ENCODE measurements at regions not wholly inside any gene's neighbourhood (a gene's known extent, or its start where the extent isn't known, plus 50 kb on each side); places are given as distances from the start of the nearest gene placed in this dataset.

DNA sequence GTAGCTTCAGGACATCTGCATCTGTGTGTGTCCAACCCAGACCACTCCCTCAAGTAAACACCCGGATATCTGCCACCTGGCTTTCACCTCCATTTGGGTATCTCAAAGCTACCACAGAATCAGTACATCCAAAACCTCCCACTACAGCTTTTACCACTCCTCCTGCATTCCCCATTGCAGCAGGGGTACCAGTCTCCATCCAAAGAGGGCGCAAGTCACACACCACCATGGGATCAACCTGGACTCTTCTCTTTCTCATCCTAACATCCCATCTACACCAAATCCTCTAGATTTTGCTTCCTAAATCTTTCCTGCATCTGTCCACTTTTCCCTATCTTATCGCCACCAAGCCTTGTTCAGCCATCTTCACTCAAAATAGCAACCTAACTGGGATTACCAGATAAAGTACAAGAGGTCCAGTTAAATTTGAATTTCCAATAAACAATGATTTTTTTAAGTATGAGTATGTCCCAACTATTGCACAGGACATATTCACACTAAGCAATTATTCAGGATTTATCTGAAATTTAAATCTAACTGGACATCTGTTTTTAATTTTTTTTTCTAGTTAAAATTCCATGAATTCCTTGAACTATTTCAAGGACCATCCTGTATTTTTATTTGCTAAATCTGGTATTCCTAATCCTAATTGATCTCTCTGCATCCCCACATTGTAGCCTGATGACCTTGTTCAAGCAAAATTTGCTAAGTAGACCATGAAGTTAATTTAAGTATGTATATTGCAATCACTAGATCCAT, 164.3 kb upstream of the MLN start:
- no peak for DNase-seq

DNA sequence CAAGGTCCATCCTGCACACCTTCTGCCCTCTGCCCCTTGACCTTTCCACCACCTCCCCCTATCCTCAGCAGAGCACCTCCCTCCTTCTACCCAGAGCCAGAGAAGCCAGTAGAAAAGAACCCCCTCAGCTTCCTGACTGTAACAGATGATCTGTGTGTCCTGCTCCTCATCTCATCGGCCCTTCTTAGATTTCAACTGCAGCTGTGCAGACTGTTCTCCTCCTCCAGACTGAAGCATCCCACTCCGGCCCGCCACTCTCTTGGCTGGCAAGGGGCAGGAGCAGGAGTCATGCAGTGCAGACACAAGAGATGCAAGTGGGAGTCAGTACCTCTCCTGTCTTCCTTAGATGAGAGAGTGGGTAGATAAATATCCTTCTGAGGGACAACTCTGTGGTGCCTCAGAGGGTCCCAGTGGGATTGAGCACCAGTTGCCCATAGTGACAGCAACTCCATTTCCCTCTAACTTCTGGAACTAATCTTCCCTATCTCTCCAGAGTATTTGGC, 163.5 kb upstream of the MLN start:
- DNase-seq: no peak

GRCh38 chr6:33966536-33966935, 162.7 kb upstream of the MLN start:
- no peak for DNase-seq

- no peak for DNase-seq
These were observed 162.0 kb upstream of the MLN start for GRCh38 chr6:33965766-33966165.

DNA sequence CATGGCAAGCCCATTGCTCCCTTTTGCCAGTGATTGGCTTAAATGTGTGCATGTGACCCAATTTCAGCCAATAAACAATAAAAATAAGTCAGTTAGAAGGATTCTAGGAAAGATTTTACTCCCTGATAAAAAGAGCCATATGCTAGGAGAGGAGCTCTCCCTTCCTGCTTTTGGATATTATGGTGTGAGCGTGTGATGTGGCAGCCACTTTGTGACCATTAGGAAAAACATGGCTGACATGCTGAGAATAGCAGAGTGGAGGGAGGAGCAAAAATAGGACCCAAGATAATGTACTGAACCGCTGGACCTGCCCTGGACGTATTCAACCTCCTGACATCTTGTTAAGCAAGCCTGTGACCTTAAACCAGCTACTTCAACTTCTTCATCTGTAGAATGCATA, 160.6 kb upstream of the MLN start:
- DNase-seq: no peak

GRCh38 chr6:33963136-33963750, 159.4 kb upstream of the MLN start:
- DNase-seq: no peak

DNA sequence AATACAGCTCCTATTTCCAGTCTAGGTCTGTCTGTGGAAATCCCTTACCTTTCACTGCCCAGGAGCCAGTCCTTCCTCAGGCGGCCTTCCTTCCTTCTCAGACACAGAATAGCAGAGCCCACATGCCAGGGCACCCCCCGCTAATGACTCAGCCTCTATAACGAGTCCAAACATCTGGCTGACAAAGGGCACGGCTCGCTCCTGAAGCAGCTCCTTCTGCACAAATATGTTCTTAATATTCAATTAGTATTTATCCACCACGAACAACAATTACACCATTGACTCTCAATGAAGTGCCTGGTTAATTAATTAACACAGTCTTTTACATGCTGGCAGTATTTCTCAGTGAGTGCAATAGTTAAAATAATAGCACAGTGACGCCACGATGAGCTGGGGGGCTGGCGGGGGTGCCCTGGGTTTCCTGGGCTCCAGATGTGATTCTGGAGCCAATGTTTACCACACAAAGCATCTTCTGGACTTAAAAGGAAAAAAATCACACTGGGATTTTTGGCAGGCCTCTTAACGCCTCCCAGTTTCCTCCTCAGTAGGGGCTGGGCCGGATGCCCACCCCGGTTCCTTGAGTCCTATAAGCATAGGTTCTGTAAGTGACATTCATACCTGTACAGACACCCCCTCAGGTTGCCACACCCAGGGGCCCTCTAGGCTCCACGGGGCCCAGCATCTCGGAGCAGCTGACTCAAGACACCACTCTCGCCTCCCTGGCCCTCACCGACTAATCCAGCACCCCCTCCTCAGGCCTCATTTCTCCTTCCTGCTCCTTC, 158.6 kb upstream of the MLN start:
- DNase-seq: no peak

DNA sequence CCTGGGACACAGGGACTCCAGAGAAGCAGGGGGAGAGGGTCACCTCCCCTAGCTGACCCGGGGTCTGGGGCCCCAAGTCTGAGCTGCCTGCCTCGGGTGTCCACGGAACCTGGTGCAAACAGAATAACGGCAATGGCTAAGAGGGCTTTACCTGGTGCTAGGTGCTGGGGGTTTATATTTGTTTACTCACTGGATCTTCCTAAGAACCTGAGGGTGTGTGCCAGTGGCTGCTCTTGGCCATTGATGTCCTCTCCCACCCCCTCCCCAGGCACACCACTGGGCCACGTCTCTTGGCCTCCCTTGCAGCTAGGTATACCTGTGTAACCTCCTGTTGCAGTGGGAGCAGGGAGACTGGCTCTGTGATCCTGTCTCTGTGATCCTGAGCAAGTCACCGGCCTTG, 157.9 kb upstream of the MLN start:
- no peak for DNase-seq

DNA sequence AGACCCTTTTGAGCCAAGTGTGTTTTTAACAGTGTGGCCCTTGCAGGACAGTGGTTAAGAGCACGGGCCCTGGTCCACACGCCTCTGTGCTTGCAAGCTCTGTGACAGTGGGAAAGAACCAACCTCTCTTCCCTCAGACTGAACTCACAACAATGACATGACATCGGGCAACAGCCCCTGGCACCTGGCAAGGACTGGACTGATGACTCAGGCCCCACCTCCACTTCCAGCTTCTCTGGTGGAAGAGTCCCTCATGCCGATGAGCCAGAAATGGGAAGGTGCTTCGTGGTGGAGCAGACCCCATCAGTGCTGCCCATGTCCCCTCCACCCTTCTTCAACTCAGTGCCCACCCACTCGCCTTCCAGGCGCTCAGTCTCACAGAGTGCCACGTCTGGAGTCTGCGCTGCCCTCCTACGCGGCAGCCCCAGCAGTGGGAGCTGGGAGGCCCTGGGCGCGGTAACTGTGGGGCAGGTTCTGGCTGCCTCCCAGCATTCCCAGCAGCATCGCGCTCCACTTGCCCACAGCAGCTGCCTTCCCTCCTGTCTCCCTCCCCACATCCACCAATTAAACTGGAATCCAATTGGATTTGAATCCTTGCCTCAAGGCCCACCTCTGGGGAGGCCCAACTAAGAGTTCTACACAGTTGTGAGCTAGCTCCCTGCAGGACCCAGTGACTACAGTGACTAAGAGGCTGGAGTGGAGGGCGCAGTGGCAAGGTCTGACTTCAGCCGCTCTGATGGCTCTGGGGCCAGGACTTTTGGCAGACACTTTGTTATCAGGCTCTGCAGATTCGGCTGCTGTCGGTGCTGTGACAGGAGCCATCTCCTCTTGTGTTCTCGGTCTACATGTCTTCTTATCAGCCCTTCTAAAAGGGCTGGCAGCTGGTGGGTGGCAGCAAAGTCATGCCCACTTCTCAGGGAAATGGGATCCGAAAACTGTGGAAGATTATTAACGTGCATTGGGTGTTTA, 156.8 kb upstream of the MLN start:
- no peak for DNase-seq

DNA sequence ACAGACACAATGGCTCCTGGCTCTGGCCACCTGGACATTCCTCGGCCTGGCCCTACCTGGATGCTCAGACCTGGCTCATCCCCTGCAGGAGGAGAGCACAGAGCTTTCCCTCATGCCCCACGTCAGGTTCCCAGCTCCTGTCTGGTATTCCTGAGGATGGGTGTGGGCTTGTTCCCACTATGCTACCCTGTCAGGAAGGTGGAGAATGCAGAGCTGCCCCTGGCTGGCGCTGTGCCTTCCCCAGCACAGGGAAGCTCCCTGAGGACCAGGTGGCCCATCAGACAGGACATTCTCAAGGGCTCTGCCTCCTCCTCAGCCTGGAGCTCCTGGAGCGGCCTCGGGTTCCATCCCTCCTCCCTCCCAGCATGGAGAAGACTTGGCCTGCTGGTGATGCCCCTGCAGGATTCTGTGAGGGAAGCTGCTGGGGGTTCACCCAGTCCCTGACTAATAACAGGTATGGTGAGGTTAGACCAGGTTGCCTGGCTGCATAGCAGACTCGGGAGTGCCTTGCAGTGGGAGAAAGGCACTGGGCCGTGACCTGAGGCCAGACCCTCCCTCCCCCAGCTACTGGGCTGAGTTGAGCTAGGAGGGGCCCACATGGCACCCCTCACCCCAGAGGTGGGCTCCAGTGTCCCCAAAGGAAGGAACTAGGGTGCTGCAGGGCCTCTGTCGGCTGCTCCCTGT, 156.0 kb upstream of the MLN start:
- no peak for DNase-seq

GRCh38 chr6:33959329-33959651, 155.5 kb upstream of the MLN start:
- no peak for DNase-seq

DNA sequence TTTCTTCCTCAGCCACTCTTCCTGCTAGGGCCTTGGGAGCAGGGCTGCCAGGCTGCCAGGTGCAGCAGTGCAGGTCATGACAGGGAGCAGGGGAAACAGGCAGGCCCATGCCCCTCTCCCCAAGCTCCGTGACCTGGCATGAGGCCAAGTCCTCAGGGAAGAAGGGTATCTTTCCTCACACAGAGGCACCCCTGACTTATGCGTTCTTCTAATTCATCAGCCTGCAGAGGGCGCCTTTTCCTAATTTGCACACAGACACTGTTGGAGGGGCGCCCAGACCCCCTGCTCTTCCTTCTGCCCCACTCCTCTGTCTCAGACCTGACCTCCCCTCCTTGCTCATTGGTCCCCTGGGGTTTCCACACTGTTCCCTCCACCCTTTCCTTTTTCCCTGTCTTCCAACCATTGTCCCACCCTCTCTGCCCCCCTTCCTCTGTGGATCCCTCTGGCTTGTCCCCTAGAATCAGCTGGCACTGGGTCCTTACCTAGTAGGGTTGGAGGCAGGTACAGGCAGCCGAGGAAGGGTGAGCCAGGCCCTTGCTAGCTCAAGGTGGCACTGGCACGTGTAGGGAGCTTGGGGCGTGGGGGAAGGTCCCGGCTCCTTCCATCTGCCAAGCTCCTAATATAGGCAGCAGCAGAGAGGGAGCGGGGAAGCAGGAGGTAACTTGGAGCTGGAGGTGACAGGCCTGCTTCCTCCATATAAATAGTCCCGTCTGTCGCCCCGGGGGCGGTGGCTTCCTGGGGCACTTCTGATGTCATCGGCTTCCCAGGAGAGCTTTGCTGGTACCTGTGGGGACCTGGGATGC, 154.9 kb upstream of the MLN start:
- DNase-seq: no peak

GRCh38 chr6:33957892-33958525, 154.2 kb upstream of the MLN start:
- no peak for DNase-seq

DNA sequence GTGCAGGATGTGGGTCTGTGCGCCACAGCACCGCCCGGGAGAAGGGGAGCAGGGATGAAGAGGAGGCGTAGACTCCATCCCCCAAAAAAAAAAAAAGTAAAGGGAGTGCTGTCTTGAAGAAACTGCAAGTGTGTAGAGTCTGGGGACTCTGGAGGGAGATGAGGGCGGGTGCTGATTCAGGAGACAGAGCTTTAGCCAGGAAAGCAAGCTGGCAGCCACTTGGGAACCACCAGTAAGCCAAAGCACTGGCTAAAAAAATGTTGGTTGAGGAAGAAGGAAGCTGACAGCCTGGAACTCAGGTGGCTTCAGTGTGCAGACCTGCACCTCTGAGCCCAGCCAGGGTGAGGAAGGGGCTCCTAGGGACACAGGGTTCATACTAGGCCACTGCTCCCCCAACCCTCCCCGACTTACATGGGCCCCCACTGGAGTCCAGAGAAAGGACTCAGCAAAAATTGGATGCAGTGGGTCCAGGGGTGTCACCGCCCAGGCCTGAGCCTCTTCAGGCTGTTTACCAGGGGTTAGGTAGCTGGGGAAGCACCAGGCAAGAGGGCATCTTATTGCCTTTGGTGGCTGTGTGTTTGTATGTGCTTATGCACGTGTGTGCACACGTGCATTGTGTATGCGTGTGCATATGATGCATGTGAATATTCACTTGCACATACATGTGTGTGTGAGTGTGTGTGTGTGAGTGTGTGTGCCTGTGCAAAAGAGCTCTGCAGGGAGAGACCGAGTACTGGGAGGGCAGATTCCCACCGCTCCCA, 153.5 kb upstream of the MLN start:
- no peak for DNase-seq

GRCh38 chr6:33956206-33956605, 152.4 kb upstream of the MLN start:
- no peak for DNase-seq

GRCh38 chr6:33955566-33955965, 151.8 kb upstream of the MLN start:
- no peak for DNase-seq

DNA sequence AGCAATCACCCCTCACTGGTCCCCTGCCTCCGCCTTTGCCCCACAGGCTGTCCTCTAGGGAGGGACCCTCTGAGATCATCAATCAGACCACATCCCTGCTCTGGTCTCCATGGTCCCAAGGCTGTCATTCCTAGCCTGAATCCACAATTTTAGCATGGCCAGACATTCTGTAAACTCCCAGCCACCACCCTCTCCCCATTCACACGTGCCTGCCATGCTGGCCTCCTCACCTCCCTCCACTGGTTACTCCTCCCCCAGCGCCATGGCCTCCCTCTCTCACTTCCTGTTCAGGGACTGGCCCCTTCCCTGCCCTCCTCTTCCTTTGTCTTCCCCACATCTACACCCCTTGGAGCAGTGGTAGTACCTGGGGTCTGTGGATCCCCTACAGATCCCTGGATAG, 150.7 kb upstream of the MLN start:
- no peak for DNase-seq

DNA sequence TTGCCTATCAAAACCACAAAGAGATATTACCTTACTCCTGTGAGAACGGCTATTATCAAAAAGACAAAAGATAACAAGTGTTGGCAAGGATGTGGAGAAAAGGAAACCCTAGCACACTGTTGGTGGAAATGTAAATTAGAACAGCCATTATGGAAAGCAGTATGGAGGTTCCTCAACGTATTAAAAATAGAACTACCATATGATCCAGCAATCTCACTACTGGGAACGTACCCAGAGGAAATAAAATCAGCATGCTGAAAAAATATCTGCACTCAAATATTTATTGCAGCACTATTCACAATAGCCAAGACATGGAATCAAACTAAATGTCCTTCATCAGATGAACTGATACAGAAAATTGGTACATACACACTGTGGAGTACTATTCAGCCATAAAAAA, 149.4 kb upstream of the MLN start:
- DNase-seq: no peak

DNA sequence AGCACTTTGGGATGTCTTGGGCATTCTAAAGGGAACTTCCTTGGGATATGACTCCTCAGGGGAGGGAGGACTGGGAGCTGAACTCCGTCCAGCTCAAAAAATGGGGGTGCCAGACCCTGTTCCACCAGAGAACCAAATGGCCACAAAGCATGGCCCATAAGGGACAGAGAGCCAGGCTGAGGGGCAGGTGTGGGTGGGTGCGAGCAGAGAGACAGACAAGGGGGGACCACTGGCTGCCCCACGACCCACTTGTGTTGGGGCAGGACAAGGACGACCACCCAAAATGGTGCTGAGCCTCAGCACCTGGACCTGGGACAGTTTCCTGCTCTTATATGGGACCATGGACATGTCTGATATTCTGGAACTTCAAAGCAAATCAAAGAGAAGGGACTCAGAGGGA, 148.2 kb upstream of the MLN start:
- DNase-seq: no peak
